Left ventricle myocardium superior (tissue), 1 donor: ENCODE measurements at regions not wholly inside any gene's neighbourhood (a gene's known extent, or its start where the extent isn't known, plus 50 kb on each side); places are given as distances from the start of the nearest gene placed in this dataset.

Source experiments
- ATAC-seq: fragments of 200-7000 bp; cut with Tn5 transposase; one replicate; pipeline ENCODE4 v1.9.1; 2020; ENCODE audit warnings: mild to moderate bottlenecking, moderate library complexity
- DNase-seq: peaks from one replicate; pipeline ENCODE4 v3.0.0-alpha.2; 2020
- intact Hi-C: fragments of 100-400 bp; cut with micrococcal nuclease; formaldehyde crosslinking; loops from one replicate; pipeline ENCODE4 v1.11.0; 2022
- donor health status: DM: no; HTN: yes; CAD: no; lungs with severe emphysema.

DNA sequence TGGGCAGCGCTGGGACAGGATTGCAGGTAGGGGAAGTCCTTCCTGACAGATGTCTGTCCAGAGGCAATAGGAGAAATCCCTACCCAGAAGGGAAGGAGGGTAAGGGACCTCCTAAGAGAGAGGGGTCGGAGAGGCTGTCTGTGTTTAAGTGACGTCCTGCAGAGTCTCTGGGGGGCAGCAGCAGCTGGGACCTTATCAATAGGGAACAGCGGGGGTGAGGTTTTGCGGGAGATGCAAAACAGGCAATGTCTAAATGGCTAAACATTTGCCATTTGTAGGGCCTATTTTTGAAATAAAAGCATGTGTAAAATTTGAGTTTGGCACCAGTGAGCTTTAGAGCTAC, 108.7 kb upstream of the HS6ST1 start:
- ATAC-seq (no peak), DNase-seq (no peak)
- intact Hi-C loops = no loop called here

DNA sequence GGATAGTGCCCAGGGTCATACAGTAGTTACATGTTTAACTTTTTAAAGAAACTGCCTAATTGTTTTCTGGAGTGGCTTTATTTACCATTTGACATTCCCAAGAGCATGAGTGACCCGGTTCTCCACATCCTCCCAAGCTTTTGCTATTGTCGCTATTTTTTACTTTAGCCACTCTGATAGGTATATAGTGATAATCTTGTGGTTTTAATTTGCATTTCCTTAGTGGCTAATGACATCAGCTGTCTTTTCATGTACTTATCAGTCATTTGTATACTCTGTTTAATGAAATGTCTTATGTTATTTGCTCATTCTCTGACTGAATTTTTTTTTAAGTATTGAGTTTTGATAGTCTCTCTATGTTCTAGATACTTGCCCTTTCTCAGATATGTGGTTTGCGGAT, 109.7 kb upstream of the HS6ST1 start:
- DNase-seq (no peak), ATAC-seq (no peak)
- intact Hi-C loops = no loop called here

DNA sequence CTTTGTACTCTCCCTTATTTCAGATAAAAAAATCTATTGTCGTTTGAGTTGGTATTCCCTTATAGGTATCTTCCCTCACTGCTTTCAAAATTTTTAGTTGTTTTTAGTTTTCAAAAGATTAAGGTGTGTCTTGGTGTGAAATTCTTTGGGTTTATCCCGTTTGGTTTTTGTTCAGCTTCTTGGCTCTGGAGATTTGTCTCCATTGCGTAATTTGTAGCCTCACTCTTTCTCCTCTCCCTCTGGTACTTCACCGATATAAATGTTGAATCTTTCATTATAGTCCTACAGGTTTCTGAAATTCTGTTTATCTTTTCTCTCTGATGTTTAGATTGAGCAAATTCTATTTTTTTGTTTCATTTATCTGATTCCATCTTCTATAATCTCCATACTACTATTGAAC, 113.8 kb upstream of the HS6ST1 start:
- intact Hi-C loops = no loop called here
- DNase-seq = no peak
- ATAC-seq = no peak

DNA sequence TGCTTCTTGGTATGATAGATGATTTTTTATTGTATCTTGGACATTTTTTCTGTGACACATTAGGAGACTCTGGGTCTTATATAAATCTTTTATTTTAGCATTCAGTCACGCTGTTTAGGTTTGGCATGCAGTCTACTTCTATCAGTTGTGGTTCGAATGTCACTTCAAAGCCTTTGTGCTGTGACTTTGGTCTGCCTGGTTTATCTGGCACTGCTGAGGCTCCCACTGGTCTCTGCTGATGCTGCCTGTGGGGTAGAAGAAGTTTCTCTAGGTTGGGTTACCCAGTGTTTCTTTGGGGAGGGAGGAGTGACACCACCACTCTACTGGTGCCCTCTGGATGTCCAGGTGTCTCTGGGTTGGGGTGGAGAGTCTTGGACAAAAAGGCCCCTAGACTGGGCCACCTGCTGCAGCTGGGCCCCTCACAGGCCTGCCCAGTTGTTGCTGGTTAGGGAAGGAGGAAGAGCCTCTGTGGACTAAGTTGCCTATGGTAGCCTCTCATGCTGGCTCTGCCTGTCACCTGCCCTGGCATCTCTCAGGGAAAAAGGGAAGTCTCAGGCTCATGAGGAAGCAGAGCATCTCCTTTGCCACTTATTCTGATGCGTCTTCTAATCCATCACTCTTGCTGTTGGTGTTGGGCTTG, 115.4 kb upstream of the HS6ST1 start:
- intact Hi-C loops = no loop called here
- no peak for ATAC-seq
- DNase-seq = no peak

DNA sequence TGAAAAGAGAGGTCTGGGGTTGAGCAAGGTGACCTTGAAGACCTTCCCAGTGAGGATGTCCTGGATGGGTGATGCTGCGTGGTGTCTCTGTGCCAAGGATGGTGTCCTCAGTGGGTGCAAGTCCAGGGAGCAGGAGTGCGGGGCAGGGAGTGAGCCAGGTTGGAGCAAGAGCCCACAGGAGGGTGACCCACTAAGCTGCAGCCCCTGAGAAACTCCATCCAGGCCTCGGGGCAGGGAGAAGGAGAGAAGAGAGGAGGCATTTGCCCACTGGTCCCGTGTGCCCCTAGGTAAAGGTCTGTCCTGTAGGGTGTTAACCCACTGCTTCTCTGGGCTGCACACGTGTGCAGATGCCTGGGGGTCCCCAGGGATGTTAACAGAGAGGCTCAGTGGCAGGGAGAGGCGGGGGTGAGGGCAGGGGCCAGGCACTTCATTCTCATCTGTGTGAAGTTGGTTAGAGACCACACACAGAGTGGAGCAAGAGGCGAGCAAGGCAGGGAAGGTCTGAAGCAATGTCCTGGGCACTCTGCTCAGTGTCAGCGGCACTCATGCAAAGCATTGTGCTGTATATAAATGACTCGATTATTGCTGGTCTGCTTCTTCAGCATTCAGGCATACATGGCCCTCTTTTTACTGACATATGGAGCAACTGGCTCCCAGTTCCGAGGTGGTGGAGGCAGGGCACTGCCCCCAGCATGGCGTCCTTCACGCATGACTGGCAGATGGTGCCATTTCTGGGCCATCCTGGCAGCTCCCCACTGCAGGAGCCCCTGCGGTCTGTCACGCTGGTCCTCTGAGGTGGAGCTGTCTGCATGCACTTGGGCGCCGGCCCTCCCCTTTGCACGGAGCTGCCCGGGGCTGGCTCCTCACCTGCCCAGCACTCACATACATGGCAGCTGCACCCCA, 117.2 kb upstream of the HS6ST1 start:
- intact Hi-C loops = no loop called here
- no peak for ATAC-seq
- no peak for DNase-seq

DNA sequence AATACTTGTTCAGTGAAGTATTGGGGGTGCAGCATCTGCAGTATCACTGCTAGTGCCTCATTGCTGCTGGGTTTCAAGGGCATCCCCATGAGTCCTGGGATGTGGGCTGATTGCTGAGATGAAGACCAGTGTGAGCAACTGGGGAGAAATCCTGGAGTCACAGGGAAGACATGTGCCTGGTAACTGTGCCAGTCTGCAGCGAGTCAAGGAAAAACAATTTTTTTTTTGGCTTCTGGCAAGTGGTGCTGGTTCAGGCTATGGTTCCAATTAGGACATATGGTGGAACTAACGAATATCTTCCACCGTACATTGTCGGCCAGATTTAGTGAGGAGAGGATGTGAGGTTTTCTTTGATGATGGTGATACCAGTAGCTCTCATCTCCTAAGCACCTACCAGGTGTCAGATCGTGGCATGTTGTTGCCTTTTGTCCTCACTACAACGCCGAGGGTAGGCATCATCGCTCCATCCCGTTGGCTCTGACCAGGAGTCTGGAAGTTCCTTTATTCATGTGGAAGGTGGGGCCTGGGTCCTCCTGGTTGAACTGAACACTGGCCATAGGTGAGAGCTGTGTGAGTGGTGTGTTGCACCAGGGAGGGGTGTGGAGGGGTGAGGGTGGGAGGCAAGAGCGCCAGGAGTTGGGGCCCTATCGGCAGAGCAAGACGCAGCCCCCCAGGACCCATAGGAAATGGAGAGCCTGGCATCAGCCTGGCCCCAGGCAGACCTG, 118.0 kb upstream of the HS6ST1 start:
- intact Hi-C loops = no loop called here

DNA sequence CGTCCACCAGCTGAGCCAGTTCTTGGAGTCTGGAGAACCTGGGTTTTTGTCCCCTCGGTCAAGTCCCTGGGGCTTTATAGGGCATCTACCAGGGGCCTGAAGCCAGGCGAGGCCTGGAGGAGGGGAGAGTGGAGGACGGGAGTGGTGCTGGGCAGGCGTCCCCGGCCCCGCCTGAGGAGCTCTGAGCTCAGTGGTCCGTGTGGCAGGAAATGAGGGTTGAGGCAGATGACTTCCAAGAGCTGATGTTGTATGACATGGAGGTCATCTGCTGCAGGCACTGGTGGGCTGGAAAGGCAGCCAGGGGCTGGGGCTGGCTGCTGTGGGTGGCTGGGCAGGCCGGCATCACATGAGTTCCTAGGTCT, 118.5 kb upstream of the HS6ST1 start:
- DNase-seq (no peak), ATAC-seq (no peak)
- intact Hi-C loops = no loop called here

More for the DNA sequence above, 118.0 kb upstream of the HS6ST1 start:
- ATAC-seq (no peak), DNase-seq (no peak)

DNA sequence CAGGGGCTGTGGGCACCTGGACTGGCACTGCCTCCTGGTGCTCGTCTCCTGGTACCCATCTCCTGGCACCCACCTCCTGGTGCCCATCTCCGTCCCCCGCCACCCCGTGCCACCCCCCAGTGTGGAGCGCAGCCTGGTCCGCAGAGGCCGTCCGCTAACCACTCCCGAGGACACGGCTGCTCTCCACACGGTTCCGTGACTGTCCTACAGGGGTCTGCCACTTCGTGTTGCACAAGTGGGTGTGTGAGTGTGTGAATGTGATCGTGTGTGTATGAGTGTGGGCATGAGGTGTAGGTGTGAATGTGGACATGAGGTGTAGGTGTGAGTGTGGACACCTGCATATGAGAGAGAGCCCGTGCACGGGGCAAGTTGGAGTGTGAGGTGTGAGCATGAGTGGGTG, 119.4 kb upstream of the HS6ST1 start:
- DNase-seq = no peak
- intact Hi-C loops = no loop called here
- ATAC-seq = no peak

DNA sequence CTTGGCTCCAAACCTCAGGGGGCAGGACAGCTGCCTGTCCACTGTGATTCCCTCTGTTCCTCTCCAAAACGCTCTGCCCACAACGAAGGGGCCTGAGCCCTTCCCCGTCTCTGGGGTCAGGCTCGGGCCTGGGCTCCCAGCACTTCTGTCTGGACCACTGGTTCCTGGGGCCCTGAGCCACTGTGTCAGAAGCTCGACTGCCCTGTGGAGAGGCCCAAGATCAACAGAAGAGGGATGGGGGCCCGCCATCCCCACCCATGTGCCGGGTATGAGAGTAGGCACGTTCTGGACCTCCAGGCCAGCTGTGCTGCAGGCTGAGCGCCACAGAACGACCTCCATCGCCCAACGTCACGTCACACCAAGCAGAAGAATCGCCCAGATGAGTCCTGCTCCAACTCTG, 119.9 kb upstream of the HS6ST1 start:
- intact Hi-C loops = no loop called here
- no peak for ATAC-seq
- DNase-seq = no peak

DNA sequence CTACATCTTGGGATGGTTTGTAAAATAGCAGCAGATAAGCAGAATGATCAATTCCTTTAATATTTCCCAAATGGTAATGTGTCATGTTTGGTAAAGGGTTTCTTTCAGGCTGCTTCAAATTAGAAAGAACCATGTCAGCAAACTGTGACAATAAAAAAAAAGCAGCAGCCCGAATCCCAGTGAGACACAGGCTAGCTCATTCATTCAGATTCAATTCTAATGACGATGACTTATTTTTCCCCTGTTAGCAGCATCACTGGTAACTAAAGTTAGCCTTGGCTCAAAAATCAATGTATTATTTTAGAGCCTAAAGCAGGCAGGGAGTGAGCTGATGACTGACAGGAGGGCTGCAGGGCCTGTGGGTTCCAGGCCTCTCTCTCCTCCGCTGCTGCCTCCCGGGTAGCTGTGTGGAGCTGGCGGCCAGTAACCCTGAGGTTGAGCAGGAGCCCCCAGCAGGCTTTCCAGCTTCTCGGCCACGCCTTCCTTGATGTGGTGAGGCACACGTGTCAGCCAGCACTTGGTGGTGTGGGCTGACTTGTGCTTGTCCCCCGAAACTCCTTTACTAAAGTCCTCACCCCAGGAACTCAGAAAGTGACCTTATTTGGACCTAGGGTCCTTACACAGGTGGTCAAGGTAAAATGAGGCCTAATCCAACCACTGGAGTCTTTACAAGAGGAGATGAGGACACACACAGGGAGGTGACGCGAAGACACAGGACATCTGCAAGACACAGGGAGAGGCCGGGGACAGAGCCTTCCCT, 120.5 kb upstream of the HS6ST1 start:
- DNase-seq (no peak), ATAC-seq (peak; percentile 58)
- intact Hi-C loops = no loop called here

DNA sequence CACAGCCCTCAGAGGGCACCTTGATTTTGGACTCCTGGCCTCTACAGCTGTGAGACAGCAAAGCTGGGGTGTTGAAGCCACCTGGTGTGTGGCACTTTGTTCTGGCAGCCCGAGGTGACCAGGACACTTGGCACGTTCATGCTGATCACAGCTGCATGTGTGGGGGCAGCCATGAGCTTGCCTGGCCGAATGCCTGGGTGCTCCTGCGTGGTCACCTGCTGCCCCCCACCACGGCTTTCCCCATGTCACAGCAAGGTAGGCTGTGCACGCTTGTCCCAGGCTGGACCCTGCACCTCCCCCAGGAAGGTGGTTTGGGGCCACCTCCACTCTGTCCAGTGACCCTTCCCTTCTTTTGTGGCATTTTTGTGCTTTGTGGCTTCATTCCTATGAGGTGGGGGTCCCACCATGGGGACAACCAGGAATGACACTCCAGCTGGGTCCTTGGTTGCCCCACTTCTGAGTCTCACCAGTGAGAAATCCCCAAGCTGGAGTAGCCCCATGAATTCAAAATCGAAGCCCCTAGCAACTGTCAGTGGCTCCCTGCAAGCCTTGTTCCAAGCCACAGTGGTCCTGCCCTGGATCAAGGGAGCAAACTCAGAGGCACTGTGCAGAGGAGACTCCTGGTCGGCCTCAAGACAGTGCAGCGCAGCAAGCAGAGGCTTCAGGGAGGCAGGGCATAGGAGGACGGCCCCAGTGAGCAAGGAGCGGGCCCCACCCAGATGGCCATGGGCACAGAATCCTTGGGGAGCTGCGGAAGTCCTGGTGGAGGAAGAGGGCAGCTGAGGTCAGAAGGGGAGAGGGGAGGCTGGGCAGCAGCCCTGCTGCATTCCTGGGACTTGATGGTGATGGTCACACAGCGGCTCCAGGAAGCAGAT, 121.4 kb upstream of the HS6ST1 start:
- DNase-seq (peak; percentile 51), ATAC-seq (peak; percentile 67)
- intact Hi-C loops = no loop called here

DNA sequence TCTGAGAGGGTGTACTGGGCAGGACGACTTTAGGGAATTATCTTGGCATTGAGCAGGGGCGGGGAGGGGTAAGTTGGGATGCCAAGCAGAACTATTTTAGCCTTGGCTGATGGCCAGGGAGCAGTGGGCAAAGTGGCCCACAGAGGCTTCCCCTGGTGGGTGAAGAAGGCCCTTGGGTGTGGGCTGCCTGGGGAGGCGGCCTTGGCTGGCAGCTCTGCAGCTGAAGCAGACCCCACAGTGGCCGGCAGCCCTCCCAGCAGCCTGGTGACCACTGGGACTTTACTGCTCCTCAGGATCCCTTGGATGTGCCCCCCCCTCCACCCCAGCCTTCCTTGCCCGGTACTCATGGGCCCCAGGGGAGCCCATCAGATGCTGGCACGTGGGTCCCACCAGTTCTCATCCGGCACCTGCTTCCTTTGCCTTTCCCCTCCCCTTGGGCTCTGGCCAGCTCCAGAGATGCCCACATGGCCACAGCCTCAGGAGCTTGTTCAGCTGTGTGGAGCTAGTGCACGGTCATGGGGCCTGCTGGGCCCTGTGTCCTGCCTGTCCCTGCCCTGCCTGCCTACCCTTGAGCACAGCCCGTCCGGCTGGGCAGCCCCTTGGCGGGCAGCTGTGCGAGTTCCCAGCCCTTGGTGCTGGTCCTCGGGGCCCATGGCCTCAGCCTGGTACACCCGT, 122.1 kb upstream of the HS6ST1 start:
- ATAC-seq (peak; percentile 63), DNase-seq (no peak)
- intact Hi-C loops = no loop called here

DNA sequence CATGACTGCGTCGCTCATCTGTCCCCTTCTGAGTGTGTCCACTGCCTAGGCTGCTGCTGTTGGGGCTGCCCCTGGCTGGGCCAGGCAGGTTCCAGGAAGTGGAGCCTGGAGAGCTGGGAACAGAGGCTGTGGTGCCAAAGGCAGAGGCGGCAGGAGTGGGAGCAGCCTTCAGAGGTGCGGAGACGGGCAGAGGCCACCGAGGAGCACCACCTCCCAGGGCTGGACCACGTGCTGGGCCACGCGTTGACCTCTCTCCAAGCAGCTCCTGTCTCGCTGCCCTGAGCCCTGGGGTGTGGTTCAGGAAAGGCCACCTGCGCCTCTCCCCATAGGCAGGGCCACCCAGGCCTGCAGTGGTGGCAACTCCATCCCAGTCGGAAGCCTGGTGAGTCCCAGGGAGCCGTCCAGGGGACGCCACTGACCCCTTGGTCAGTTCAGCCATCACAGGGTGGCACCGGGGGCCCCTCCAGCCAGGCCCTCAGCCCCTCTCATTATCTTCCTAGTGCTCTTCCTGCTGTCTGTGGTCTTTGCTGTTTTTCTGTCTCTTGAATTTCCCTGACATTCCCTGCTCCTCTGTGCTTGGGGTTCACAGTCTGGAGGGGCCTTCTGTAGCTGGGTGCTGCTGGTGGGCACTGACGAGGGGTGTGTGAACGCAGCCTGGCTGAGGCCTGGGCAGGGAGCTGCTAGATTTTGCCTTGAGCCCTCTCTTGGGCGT, 122.8 kb upstream of the HS6ST1 start:
- intact Hi-C loops = no loop called here
- DNase-seq (no peak), ATAC-seq (peak; percentile 1)

DNA sequence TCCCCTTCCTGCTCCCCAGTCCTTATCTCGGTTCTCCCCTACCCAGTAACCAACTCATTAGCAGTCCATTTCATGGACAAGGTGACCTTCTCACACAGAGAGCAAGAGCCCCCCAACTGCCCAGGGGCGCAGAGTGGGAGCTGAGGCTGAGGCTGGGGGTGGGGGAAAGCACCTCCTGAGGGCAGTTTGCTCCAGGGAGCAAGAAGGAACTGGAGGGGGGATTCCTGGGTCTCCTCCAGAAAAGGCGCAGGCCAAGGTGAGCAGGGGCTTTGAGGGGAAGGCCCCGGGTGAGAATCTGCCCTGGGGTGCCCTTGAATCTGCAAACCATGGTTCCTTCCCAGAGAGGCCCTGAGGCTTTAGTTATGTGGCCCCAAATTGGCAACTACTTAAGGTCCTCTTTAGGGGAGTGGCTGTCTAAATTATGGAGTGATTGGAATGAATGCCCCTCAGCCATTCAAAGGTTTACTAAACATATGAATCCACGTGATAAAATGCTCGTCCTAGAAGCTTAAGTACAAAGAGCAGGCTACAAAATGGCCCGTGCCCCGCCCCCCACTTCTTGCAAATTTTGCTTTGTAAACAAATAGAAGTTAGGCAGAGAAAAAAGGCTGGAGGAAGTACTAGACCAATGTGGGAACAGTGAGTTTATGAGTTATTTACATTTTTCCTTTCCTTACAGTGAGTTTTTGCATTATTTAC, 123.5 kb upstream of the HS6ST1 start:
- intact Hi-C loops = no loop called here
- peak; percentile 61 for DNase-seq
- no peak for ATAC-seq

DNA sequence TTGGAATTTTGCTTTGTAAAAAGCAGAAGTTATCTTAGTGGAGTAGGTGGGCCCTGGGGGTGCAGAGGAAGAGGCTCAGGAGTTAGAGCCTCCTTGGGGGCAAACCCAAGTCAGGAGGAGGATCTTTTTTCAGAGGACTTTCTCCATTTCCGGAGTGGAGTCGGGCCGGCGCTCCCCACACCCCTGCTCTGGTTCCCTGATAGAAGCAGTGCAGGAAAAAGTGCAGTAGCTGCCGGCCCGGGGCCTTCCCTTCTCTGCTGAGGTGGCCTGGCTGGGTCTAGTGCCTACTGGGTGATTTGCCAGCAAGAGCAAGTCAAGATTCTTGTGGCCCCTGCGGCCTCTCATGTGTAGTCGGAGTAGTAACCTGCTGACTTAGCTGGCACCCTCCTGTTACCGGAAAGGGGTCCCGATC, 124.2 kb upstream of the HS6ST1 start:
- ATAC-seq = peak; percentile 17
- intact Hi-C loops = no loop called here
- peak; percentile 52 for DNase-seq

DNA sequence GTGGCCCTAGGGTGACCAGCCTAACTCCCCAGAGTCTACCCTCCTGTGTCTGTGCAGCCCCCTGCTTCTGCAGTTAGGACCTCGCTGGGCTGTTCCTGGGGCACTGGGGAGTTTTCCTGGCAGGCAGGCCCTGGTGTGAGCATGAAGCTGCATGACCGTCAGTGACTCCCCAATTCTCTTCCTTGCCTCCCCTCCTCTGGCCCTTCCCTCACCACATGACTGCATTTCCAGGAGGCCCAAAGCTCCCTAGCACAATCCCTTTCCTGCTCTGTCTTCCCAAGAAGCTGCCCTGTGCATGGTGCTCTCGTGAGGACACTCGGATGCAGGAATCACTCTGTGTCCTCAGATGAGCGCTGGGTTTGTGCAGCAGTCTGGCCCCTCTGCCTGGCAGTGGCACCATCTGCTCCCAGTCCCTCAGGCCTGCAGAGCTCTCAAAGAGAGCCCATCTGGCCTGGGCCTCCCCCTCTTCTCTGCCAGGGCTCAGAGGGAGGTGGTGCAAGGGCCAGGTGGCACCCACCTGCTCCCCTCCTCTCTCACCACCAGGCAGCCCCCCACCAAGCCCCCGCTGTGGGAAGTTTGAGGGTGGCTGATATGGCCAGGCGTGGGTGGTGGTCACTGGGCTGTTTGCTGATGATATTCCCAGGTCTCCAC, 125.6 kb upstream of the HS6ST1 start:
- intact Hi-C loops = no loop called here
- no peak for DNase-seq
- ATAC-seq = no peak
